H9 (cell line): ENCODE measurements at regions not wholly inside any gene's neighbourhood (a gene's known extent, or its start where the extent isn't known, plus 50 kb on each side); places are given as distances from the start of the nearest gene placed in this dataset.

Experiments used
- DNase-seq: peaks from one replicate; pipeline ENCODE4 v3.0.0-alpha.2; 2017
- H2AFZ ChIP-seq: one replicate; pipeline ENCODE4 v1.6.1; 2013; ENCODE audit warnings: mild to moderate bottlenecking, low read length, control low read depth, moderate library complexity
- H2AK5ac ChIP-seq: 2 replicates; pipeline ENCODE4 v1.6.1; 2013; ENCODE audit warnings: low read length, control low read depth, mixed read lengths; ENCODE audit not compliant: insufficient read length
- H2BK120ac ChIP-seq: one replicate; pipeline ENCODE4 v1.6.1; 2013; ENCODE audit warnings: low read depth, mild to moderate bottlenecking, low read length, control low read depth, inconsistent platforms; ENCODE audit not compliant: poor library complexity, severe bottlenecking
- H2BK12ac ChIP-seq: 2 replicates; pipeline ENCODE4 v1.6.1; 2013; ENCODE audit warnings: low read length, control low read depth, mixed read lengths, low read depth; ENCODE audit not compliant: insufficient read length
- H2BK15ac ChIP-seq: 2 replicates; pipeline ENCODE4 v1.6.1; 2013; ENCODE audit warnings: low read depth, low read length, control low read depth
- H2BK20ac ChIP-seq: one replicate; pipeline ENCODE4 v1.6.1; 2013; ENCODE audit warnings: low read depth, mild to moderate bottlenecking, low read length, control low read depth, inconsistent platforms; ENCODE audit not compliant: poor library complexity, severe bottlenecking
- H2BK5ac ChIP-seq: 2 replicates; pipeline ENCODE4 v1.6.1; 2013; ENCODE audit warnings: low read length, control low read depth, mixed read lengths; ENCODE audit not compliant: insufficient read length
- H3K14ac ChIP-seq: 2 replicates; pipeline ENCODE4 v1.6.1; 2013; ENCODE audit warnings: low read length, control low read depth; ENCODE audit not compliant: insufficient read depth
- H3K18ac ChIP-seq: 2 replicates; pipeline ENCODE4 v1.6.1; 2013; ENCODE audit warnings: low read depth, mild to moderate bottlenecking, mixed read lengths, low read length, control low read depth; ENCODE audit not compliant: insufficient read length
- H3K23ac ChIP-seq: 2 replicates; pipeline ENCODE4 v1.6.1; 2013; ENCODE audit warnings: low read length, control low read depth, mixed read lengths, low read depth; ENCODE audit not compliant: insufficient read length
- H3K23me2 ChIP-seq: 2 replicates; pipeline ENCODE4 v1.6.1; 2013; ENCODE audit warnings: low read depth, mild to moderate bottlenecking, mixed read lengths, low read length, control low read depth; ENCODE audit not compliant: insufficient read length, poor library complexity, severe bottlenecking
- H3K27ac ChIP-seq: 2 replicates; pipeline ENCODE4 v1.5.1; 2013; ENCODE audit warnings: low read length, control low read depth, mixed read lengths, low read depth; ENCODE audit not compliant: insufficient read length
- H3K27me3 ChIP-seq: 2 replicates; pipeline ENCODE4 v1.6.1; 2013; ENCODE audit warnings: low read length, control low read depth, inconsistent platforms; ENCODE audit not compliant: insufficient read depth
- H3K4ac ChIP-seq: 2 replicates; pipeline ENCODE4 v1.6.1; 2013; ENCODE audit warnings: low read depth, mild to moderate bottlenecking, control low read depth, inconsistent platforms, low read length, moderate library complexity
- H3K4me1 ChIP-seq: 2 replicates; pipeline ENCODE4 v1.6.1; 2013; ENCODE audit warnings: low read length, control low read depth, inconsistent platforms; ENCODE audit not compliant: insufficient read depth
- H3K4me2 ChIP-seq: 2 replicates; pipeline ENCODE4 v1.6.1; 2013; ENCODE audit warnings: low read length, control low read depth, mixed read lengths; ENCODE audit not compliant: insufficient read length, insufficient read depth
- H3K56ac ChIP-seq: 2 replicates; pipeline ENCODE4 v1.6.1; 2013; ENCODE audit warnings: low read depth, mild to moderate bottlenecking, mixed read lengths, low read length, control low read depth; ENCODE audit not compliant: insufficient read length
- H3K79me1 ChIP-seq: 2 replicates; pipeline ENCODE4 v1.6.1; 2013; ENCODE audit warnings: low read depth, mild to moderate bottlenecking, moderate library complexity, low read length, control low read depth, inconsistent platforms; ENCODE audit not compliant: insufficient read depth, poor library complexity, severe bottlenecking
- H3K79me2 ChIP-seq: 2 replicates; pipeline ENCODE4 v1.6.1; 2013; ENCODE audit warnings: low read length, control low read depth, inconsistent platforms; ENCODE audit not compliant: insufficient read depth
- H3K9ac ChIP-seq: 2 replicates; pipeline ENCODE4 v1.6.1; 2013; ENCODE audit warnings: low read length, control low read depth, mixed read lengths; ENCODE audit not compliant: insufficient read length; ENCODE audit errors: extremely low read depth
- H3K9me3 ChIP-seq: one replicate; pipeline ENCODE4 v1.6.1; 2013; ENCODE audit warnings: low read depth, low read length, inconsistent platforms; ENCODE audit not compliant: control insufficient read depth
- H3T11ph ChIP-seq: one replicate; pipeline ENCODE4 v1.6.1; 2013; ENCODE audit warnings: mild to moderate bottlenecking, low read length, control low read depth, inconsistent platforms
- H4K20me1 ChIP-seq: one replicate; pipeline ENCODE4 v1.6.1; 2013; ENCODE audit not compliant: control insufficient read depth, insufficient read length, insufficient read depth
- H4K5ac ChIP-seq: 2 replicates; pipeline ENCODE4 v1.6.1; 2013; ENCODE audit warnings: low read depth, mild to moderate bottlenecking, mixed read lengths, low read length, control low read depth; ENCODE audit not compliant: insufficient read length
- H4K8ac ChIP-seq: replicated peaks from 2 replicates; pipeline ENCODE4 v1.6.1; 2013; ENCODE audit warnings: low read length, control low read depth, mixed read lengths, low read depth; ENCODE audit not compliant: insufficient read length
- H4K91ac ChIP-seq: 2 replicates; pipeline ENCODE4 v1.6.1; 2013; ENCODE audit warnings: low read depth, mild to moderate bottlenecking, moderate library complexity, mixed read lengths, low read length, control low read depth; ENCODE audit not compliant: insufficient read length
- H3K27ac Mint-ChIP-seq, 3 experiments: 2 replicates in 2 of 3; 3 replicates in 1 of 3; pipeline ENCODE4 v1.8.0; 2020 to 2021; ENCODE audit warnings: mixed read lengths in 3 of 3, mild to moderate bottlenecking in 1 of 3, moderate library complexity in 1 of 3
- H3K27me3 Mint-ChIP-seq: 2 replicates; pipeline ENCODE4 v1.8.0; 2021; ENCODE audit warnings: low read depth, mild to moderate bottlenecking, moderate library complexity, mixed read lengths
- H3K36me3 Mint-ChIP-seq, 3 experiments: 2 replicates in 2 of 3; 3 replicates in 1 of 3; pipeline ENCODE4 v1.8.0; 2020 to 2021; ENCODE audit warnings: low read depth in 3 of 3, mixed read lengths in 3 of 3; ENCODE audit not compliant: insufficient read depth in 1 of 3
- H3K4me1 Mint-ChIP-seq, 2 experiments: 2 replicates each; pipeline ENCODE4 v1.8.0; 2020; ENCODE audit warnings: mixed read lengths in 2 of 2
- H3K4me3 Mint-ChIP-seq, 2 experiments: 2 replicates in 1 of 2; 3 replicates in 1 of 2; pipeline ENCODE4 v1.8.0; 2020 to 2021; ENCODE audit warnings: mild to moderate bottlenecking in 2 of 2, mixed read lengths in 2 of 2, moderate library complexity in 1 of 2
- H3K9me3 Mint-ChIP-seq, 2 experiments: 2 replicates in 1 of 2; 3 replicates in 1 of 2; pipeline ENCODE4 v1.8.0; 2020; ENCODE audit warnings: mild to moderate bottlenecking in 2 of 2, mixed read lengths in 2 of 2, moderate library complexity in 1 of 2
- WGBS: extraction: QIAGEN DNeasy Blood & Tissue Kit; methylation state at CpG from one replicate; pipeline ENCODE4 v1.1.7; 2013; ENCODE audit warnings: missing lambda C conversion rate, low lambda C conversion rate, mixed read lengths; ENCODE audit not compliant: insufficient read length; ENCODE audit errors: extremely low coverage; 5-methylcytosine and 5-hydroxymethylcytosine counted together
- TF ChIP-seq, protein P1 (sequence below): fragments of 200-600 bp; sonication (generic); conservative IDR thresholded peaks from 3 replicates; pipeline ENCODE4 v1.8.0; 2021; ENCODE audit warnings: antibody characterized with exemption, mild to moderate bottlenecking

DNA sequence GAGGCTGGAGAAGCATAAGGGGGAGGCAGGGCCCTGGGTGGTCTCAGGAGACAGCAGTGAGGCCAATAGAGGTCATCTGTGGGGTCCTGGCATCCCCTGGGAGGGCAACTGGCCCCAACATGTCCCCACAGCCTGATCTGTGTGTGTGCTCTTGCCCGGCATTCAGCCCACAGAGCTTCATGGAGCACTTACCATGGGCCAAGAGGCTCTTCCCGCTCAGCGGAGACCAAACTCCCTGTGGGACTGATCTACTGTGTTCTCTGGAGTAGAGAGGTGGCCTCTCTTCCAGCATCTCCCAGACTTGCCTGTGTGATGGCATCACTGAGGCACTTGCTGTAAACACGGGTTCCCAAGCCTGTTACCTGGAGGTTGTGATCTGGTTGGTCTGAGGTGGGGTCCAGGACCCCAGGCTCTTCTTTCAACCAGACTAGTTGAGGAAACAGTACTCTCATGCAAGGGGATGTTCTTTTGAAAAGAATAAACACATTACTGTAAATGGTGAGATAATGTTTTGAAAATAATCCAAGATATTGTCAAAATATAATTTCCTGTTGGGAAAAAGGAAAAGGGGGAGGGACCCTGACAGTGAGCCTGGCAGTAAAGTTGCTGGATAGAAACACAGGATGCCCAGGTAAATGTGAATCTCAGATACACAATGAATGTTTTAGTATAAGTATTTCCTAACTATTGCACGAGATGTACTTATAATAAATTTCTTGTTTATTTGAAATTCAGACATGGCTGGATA, 67.6 kb downstream of the SOWAHC start:
- Histone ChIP-seq H2BK15ac (no peak overlapping the region), H4K5ac (no peak overlapping the region), H3K79me2 (no peaks in the 10 kb centered on the region), H3K14ac (no peak overlapping the region), H3K56ac (no peak overlapping the region), H4K91ac (no peak overlapping the region), H3K9ac (no peak overlapping the region), H2BK120ac (no peak overlapping the region), H3K18ac (no peak overlapping the region), H4K20me1 (no peaks in the 10 kb centered on the region), H3T11ph (no peak overlapping the region), H3K79me1 (no peaks in the 10 kb centered on the region), H2BK20ac (no peak overlapping the region), H3K4me1 (no peaks in the 10 kb centered on the region), H3K27ac (no peak overlapping the region), H4K8ac (no peak overlapping the region), H3K27me3 (no peaks in the 10 kb centered on the region), H3K4me2 (no peak overlapping the region), H3K23me2 (no peaks in the 10 kb centered on the region), H3K23ac (no peak overlapping the region), H2BK12ac (no peak overlapping the region), H2BK5ac (no peak overlapping the region), H2AK5ac (no peak overlapping the region), H3K9me3 (no peaks in the 10 kb centered on the region), H3K4ac (no peak overlapping the region), H2AFZ (no peak overlapping the region)
- Mint-ChIP-seq H3K9me3 (no peaks in the 10 kb centered on the region; a peak in 1 of 5 replicates), H3K36me3 (no peaks in the 10 kb centered on the region), H3K4me1 (peaks cover 0 to 9% of the 10 kb centered on the region in 2 experiments), H3K27me3 (no peaks in the 10 kb centered on the region; the same call in none of the 2 replicates), H3K4me3 (no peak overlapping the region), H3K27ac (no peak overlapping the region)
- TF ChIP-seq, protein P1, sequence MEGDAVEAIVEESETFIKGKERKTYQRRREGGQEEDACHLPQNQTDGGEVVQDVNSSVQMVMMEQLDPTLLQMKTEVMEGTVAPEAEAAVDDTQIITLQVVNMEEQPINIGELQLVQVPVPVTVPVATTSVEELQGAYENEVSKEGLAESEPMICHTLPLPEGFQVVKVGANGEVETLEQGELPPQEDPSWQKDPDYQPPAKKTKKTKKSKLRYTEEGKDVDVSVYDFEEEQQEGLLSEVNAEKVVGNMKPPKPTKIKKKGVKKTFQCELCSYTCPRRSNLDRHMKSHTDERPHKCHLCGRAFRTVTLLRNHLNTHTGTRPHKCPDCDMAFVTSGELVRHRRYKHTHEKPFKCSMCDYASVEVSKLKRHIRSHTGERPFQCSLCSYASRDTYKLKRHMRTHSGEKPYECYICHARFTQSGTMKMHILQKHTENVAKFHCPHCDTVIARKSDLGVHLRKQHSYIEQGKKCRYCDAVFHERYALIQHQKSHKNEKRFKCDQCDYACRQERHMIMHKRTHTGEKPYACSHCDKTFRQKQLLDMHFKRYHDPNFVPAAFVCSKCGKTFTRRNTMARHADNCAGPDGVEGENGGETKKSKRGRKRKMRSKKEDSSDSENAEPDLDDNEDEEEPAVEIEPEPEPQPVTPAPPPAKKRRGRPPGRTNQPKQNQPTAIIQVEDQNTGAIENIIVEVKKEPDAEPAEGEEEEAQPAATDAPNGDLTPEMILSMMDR, result no peak
- WGBS, result no CpG with 5 or more reads among the region's 5 CpGs
- no peak for DNase-seq
